ENCODE measurements at regions not wholly inside any gene's neighbourhood (a gene's known extent, or its start where the extent isn't known, plus 50 kb on each side); places are given as distances from the start of the nearest gene placed in this dataset.

DNA sequence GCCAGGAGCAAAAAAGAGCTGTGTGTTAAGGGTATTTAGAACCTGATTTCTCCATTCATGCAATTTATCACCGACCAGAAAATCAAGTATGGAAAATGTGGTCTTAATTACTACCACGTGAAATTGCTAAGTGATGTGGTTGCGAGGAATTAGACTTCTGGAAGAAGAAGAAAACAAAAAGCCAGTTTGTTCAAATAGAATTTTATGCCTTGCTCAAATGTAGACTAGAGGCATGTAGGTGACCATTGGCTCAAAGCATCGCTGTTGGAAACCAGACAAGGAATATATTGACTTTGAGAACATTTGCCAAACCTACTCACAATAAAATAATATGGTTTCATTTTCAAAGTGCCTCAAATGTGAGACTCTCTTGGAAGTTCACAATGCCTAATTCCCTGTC, 57.3 kb upstream of the LRCH1 start:
- TF ChIP-seq, protein P1, sequence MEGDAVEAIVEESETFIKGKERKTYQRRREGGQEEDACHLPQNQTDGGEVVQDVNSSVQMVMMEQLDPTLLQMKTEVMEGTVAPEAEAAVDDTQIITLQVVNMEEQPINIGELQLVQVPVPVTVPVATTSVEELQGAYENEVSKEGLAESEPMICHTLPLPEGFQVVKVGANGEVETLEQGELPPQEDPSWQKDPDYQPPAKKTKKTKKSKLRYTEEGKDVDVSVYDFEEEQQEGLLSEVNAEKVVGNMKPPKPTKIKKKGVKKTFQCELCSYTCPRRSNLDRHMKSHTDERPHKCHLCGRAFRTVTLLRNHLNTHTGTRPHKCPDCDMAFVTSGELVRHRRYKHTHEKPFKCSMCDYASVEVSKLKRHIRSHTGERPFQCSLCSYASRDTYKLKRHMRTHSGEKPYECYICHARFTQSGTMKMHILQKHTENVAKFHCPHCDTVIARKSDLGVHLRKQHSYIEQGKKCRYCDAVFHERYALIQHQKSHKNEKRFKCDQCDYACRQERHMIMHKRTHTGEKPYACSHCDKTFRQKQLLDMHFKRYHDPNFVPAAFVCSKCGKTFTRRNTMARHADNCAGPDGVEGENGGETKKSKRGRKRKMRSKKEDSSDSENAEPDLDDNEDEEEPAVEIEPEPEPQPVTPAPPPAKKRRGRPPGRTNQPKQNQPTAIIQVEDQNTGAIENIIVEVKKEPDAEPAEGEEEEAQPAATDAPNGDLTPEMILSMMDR (conservative IDR thresholded peaks at IDR 0.05 in 1 of 2, IDR thresholded peaks at IDR 0.05 in 1 of 2; ENCODE audit: extremely low read depth in 1 of 2, insufficient read depth in 1 of 2, low read depth in 1 of 2, low read length in 2 of 2) = no peak
- TF ChIP-seq EZH2 (IDR thresholded peaks at IDR 0.05; ENCODE audit: borderline replicate concordance, low read length) = no peak

Measured in mammary epithelial cell (primary cell).